ENCODE measurements at regions not wholly inside any gene's neighbourhood (a gene's known extent, or its start where the extent isn't known, plus 50 kb on each side); places are given as distances from the start of the nearest gene placed in this dataset.

DNA sequence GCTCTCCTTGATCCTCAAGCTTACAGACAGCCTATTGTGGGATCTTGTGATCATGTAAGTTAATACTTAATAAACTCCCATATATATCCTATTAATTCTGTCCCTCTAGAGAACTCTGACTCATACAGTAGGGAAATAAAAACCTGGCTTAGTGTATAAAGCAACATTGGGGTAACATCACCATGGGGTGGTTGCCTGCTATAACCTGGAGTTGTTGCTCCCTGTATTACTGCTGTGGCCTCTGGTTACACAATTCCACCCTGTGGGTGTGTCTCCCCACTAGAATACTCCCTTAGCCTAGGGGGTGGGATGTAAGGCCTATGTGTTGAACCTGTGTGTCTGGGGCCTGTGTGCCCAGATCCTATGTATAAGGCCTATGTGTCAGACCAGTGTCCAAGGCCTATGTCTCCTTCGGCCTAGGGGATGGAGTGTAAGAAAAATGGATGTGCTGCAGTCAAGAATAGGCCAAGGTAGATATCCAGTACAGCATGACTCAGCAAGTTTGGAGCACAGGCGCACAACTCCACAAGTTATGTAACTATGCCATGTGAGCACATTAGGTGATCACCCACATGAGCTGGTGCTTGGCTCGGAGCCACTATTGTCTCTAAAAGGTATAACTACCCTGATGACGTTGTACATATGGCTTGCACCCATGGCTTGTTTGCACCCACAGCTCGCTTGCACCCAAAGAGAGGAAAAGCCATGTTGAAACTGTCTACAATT, 96.8 kb upstream of the C1orf21 start:
- H3K27ac ChIP-seq: no peak overlapping the region
- TF ChIP-seq, protein P1, sequence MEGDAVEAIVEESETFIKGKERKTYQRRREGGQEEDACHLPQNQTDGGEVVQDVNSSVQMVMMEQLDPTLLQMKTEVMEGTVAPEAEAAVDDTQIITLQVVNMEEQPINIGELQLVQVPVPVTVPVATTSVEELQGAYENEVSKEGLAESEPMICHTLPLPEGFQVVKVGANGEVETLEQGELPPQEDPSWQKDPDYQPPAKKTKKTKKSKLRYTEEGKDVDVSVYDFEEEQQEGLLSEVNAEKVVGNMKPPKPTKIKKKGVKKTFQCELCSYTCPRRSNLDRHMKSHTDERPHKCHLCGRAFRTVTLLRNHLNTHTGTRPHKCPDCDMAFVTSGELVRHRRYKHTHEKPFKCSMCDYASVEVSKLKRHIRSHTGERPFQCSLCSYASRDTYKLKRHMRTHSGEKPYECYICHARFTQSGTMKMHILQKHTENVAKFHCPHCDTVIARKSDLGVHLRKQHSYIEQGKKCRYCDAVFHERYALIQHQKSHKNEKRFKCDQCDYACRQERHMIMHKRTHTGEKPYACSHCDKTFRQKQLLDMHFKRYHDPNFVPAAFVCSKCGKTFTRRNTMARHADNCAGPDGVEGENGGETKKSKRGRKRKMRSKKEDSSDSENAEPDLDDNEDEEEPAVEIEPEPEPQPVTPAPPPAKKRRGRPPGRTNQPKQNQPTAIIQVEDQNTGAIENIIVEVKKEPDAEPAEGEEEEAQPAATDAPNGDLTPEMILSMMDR (conservative IDR thresholded peaks at IDR 0.05): no peak

DNA sequence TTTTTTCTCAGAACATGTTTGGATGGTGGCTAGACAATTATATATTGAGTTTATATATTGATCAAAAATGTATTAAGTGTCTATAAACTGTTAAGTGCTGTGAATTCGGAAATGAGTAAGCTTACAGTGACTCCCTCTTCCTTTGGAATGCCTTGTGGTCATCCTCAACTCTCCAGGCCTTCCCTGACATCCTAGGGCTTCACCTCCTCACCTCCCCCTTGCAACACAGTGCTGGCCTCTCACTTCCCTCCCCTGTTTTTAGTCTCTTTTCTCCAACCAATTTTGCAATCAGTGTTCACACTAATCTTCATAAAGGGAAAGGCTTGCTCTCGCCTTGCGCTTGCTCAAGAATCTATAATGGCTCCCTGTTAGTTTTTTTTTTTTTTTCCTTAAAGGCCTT, 95.1 kb upstream of the C1orf21 start:
- H3K27ac ChIP-seq: no peak overlapping the region
- TF ChIP-seq, protein P1 (conservative IDR thresholded peaks at IDR 0.05): no peak

- TF ChIP-seq, protein P1 (conservative IDR thresholded peaks at IDR 0.05): no peak
- no peak overlapping the region for H3K27ac ChIP-seq
Measured at GRCh38 chr1:184292101-184292500, 94.7 kb upstream of the C1orf21 start.

- TF ChIP-seq, protein P1 (conservative IDR thresholded peaks at IDR 0.05): no peak
- peak overlapping the region; percentile 75 for H3K27ac ChIP-seq
Measured at GRCh38 chr1:184294101-184294500, 92.7 kb upstream of the C1orf21 start.

GRCh38 chr1:184296466-184297243, 90.2 kb upstream of the C1orf21 start:
- TF ChIP-seq, protein P1 (conservative IDR thresholded peaks at IDR 0.05): no peak
- peak overlapping the region; percentile 75 for H3K27ac ChIP-seq

GRCh38 chr1:184297244-184297750, 89.5 kb upstream of the C1orf21 start:
- peak overlapping the region; percentile 75 for H3K27ac ChIP-seq

More at GRCh38 chr1:184297244-184297750, 89.5 kb upstream of the C1orf21 start:
- TF ChIP-seq, protein P1 (conservative IDR thresholded peaks at IDR 0.05): no peak

All from VCaP (cell line).